Epithelial cell of esophagus (primary cell): ENCODE measurements at regions not wholly inside any gene's neighbourhood (a gene's known extent, or its start where the extent isn't known, plus 50 kb on each side); places are given as distances from the start of the nearest gene placed in this dataset.

ENCODE experiments used
- DNase-seq: peaks from one replicate; pipeline ENCODE4 v3.0.0; 2010; ENCODE audit warnings: low read depth
- H3K4me3 ChIP-seq: 2 replicates; pipeline ENCODE4 v1.5.1; 2011; ENCODE audit warnings: mild to moderate bottlenecking, low read length, control low read depth
- CTCF ChIP-seq: IDR thresholded peaks from 2 replicates; pipeline ENCODE4 v1.5.1; 2011; ENCODE audit warnings: low read depth, mild to moderate bottlenecking, low read length, control low read depth, inconsistent platforms; ENCODE audit not compliant: insufficient read depth; ENCODE audit errors: missing control alignments

GRCh38 chr4:45939056-45939455, 184.8 kb downstream of the GABRG1 start:
- H3K4me3 ChIP-seq = no peak overlapping the region
- no peak for TF ChIP-seq CTCF
- no peak for DNase-seq

DNA sequence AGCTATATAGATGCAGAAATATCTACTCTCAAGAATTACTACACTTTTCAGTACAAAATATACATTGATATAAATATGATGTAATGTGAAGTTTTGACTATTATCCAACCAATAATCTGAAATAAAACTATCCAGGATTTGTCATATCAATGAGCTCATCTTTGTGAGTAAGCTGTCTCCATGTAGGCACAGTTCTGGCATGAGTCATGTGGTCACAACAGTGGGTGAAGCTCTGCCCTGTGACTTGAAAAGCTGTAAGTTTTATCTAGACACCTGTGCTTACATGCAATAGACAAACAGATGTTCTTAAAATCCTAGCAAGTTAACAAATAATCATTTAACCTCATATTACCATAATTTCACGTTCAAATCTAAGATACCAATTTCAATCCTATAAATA, 192.7 kb downstream of the GABRG1 start:
- no peak overlapping the region for H3K4me3 ChIP-seq
- peak; percentile 12 for DNase-seq
- TF ChIP-seq CTCF = no peak

GRCh38 chr4:45927641-45928040, 196.2 kb downstream of the GABRG1 start:
- TF ChIP-seq CTCF = no peak
- DNase-seq = no peak
- H3K4me3 ChIP-seq = no peak overlapping the region

DNA sequence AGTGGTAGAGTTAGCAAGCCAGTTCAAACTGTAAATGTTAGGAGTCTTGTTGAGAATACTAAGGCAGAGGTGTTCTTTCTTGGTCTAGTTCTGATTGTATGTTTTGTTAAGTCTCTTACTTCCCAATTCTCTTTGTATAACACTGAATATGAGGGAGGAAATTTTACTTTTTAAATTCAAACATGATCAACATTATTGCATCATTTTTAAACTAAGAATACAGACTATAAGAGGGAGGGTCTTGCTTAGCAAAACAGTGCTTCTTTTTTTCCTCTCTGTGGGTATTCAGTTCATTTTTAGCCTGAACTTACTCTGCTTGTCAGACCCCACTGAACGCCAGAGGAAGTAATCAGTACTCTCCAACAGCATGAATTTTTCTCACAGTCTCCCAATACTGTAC, 198.0 kb downstream of the GABRG1 start:
- no peak for DNase-seq
- TF ChIP-seq CTCF = no peak
- no peak overlapping the region for H3K4me3 ChIP-seq

GRCh38 chr4:45920861-45921260, 203.0 kb downstream of the GABRG1 start:
- DNase-seq = no peak
- no peak for TF ChIP-seq CTCF
- H3K4me3 ChIP-seq = no peak overlapping the region

GRCh38 chr4:45910511-45910910, 213.3 kb downstream of the GABRG1 start:
- no peak overlapping the region for H3K4me3 ChIP-seq
- no peak for TF ChIP-seq CTCF
- DNase-seq = no peak

GRCh38 chr4:45897946-45898585, 225.8 kb downstream of the GABRG1 start:
- no peak for DNase-seq
- H3K4me3 ChIP-seq = no peak overlapping the region
- TF ChIP-seq CTCF = no peak
